H1 (cell line): ENCODE measurements at regions not wholly inside any gene's neighbourhood (a gene's known extent, or its start where the extent isn't known, plus 50 kb on each side); places are given as distances from the start of the nearest gene placed in this dataset.

Source experiments
- GTF2F1 ChIP-seq: IDR thresholded peaks from 2 replicates; pipeline ENCODE4 v1.6.1; 2012; ENCODE audit warnings: low read depth, low read length, improper control_type of control experiment, borderline replicate concordance
- POU5F1 ChIP-seq: IDR thresholded peaks from 2 replicates; pipeline ENCODE4 v1.6.1; 2011; ENCODE audit warnings: low read depth, mild to moderate bottlenecking, low read length, moderate library complexity
- RAD21 ChIP-seq, 2 experiments: IDR thresholded peaks in 1 of 2; conservative IDR thresholded peaks in 1 of 2; 2 replicates each; pipeline ENCODE4 v1.6.1; 2011; ENCODE audit warnings: low read depth in 2 of 2, low read length in 2 of 2, improper control_type of control experiment in 1 of 2, inconsistent platforms in 1 of 2, mild to moderate bottlenecking in 1 of 2, moderate library complexity in 1 of 2
- RNF2 ChIP-seq: fragments of 200-900, 300-1000 bp; sonication (generic); IDR thresholded peaks from 2 replicates; pipeline ENCODE4 v1.7.1; 2016; ENCODE audit warnings: borderline replicate concordance, low read depth, mild to moderate bottlenecking, antibody characterized with exemption, low read length; ENCODE audit not compliant: poor library complexity, severe bottlenecking; ENCODE audit errors: missing control alignments

GRCh38 chr10:78248651-78249464 lies 215.2 kb downstream of the RPS24 start (continued):
- TF ChIP-seq POU5F1 (no peak), GTF2F1 (no peak), RNF2 (no peak), RAD21 (IDR thresholded peaks at IDR 0.05 in 1 of 2, conservative IDR thresholded peaks at IDR 0.05 in 1 of 2; ENCODE audit: low read depth in 2 of 2, low read length in 2 of 2) (no peak)
